Inflammatory macrophage treated with lipopolysaccharide for 4 hours (primary cell): ENCODE measurements at regions not wholly inside any gene's neighbourhood (a gene's known extent, or its start where the extent isn't known, plus 50 kb on each side); places are given as distances from the start of the nearest gene placed in this dataset.

Experiments used
- DNase-seq: peaks from one replicate; pipeline ENCODE4 v3.0.0-alpha.2; 2020

GRCh38 chr14:100381395-100382105, 58.4 kb downstream of the SLC25A47 start:
- DNase-seq, result no peak

GRCh38 chr14:100382106-100382455, 58.9 kb downstream of the SLC25A47 start:
- DNase-seq, result no peak

DNA sequence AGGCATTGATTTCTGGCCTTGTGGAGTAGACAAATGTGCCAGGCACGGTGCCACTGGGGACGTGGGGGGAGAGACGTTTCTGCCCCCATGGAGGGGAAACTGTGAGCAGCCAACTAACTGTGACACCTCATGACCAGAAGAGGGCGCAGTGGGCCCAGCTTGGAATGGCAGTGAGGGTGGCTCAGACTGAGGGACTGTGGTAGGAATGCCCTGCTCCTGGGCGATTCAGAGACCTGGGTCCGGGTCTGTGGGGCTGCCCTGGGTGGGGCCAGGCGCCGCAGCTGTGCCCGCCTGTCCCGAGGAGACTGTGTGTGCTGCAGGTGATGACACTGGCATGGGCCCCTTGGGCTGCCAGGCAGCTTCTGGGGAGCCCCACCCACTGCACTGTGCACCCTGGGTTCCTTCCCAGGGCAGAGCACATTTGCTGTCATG, 60.6 kb downstream of the SLC25A47 start:
- peak; percentile 61 for DNase-seq

GRCh38 chr14:100384277-100384676, 61.1 kb downstream of the SLC25A47 start:
- no peak for DNase-seq

DNA sequence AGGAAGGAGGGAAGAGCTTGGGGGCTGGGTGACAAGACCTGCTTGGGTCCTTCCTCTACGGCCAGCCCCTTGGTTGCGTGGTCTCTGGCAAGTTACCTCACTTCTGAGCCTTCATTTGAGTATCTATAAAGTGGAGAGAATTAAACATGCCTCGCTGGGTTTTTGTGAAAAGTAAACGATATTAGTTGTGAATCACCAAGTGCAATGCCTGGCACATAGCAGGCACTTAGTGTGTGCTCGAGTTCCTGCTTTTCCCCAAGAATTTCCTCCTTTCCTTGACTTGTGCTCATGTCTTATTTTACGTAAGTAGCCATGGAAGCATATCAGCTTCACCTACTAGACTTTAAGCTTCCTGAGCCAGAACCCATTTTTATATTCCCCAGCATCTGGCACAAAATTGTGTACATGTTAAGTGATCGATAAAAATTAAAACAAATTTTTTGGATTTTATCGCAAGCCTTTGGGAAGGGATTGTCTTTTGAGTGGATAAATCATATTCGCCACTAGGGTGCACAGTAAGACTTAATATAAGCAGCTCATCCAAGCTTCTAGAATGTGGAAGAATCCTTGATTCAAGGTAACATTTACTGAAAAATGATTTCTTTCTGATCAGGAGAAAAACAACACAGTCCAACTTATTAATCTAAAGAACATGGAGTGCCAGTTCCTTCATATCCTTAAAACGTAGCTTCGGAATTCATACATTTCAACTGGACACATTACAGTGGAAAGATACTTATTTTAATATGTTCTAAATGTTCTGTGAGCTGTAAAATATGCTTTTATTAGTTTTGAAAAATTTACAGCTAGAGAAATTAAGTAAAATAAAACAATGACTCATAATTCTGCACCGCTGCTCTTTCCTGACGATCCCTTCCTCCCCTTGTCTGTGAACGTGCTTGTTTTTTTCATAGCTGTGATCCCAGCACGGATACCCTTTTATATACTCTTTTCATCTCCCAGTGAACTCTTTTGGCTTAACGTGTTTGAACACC, 62.0 kb downstream of the SLC25A47 start:
- DNase-seq, result peak; percentile 43

DNA sequence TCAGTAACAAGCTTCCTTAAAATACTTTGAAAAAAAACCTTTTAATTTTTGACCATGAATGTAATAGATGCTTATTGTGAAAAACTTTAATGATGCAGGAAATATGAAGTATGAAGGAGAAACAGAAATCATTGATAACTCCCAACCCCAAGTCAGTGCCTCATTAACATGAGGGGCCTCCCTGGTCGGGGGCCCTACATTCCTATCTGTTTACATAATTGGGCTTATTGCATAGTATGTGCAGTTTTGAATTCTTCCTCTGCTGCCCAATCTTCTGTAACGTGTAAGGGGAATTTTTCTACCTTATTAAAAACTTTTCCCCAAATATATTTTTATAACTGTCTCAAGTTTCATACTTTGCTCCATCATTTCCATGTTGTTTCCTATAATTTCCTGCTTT, 63.0 kb downstream of the SLC25A47 start:
- no peak for DNase-seq

- DNase-seq, result no peak
Observed at GRCh38 chr14:100386846-100387245, 63.7 kb downstream of the SLC25A47 start.

DNA sequence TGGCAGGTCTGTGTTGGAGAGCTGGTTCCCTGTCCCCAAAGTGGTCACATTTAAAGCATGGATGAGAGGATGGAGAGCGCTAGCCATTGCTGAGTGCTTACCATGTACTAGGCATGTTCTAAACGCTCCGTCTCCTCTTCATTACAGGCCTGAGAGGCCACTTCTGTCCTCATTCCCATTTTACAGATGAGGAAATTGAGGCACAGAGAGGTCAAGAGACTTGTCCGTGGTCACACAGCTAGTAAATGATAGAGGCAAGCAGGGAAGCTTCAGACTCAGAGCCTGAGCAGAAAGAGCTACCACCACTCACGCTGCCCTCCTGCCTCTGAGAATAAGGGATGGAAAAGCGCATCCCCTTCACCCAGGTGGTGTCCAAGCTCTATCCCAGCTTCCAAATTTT, 64.3 kb downstream of the SLC25A47 start:
- DNase-seq, result no peak

- DNase-seq, result no peak
Observed at GRCh38 chr14:100388103-100389054, 65.2 kb downstream of the SLC25A47 start.

DNA sequence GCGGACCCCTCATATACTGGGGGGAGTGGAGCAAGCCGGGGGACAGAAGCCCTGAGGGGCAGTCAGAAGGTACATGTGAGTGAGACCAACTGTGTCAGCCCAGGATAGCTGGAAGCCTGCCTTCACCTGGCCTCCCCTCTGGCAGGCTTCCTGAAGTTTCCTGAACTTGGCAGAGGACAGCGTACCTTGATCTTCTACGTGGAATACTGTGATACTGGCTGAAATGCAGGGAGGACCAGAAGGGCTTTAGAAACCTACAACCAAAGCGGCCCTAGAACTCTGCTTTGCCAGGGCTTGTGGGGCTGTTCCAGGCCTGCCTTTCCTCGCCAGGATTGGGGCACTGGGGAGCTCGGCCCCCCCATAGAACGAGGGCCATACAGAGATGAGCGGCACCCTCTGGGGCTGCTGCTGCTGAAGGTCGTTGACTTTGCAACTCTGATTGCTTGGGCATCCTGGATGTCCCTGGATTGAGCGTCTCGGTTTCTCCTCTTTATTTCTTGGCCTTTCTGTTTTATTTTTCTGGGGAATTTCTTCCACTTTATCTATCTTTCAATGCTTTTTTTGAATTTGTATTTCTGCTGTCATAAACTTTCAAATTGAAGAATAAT, 66.5 kb downstream of the SLC25A47 start:
- no peak for DNase-seq

DNA sequence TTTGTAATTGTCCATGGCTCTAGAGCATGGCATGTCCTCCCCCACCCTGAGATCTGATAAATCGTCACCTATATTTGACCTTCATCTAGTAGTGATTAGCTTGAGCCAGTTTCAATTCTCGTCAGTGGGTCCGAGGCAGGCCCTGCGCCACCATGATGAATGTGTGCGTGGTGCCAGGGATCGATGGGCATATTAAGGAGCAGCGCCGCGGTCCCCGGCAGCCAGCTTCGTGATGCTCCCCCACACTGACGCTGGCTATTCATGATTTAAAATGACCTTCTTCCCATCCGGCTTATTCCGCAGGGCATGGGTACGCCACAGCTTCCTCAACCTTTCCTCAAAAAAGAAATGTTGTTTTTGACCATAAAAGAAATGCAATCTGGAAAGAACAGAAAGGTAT, 68.0 kb downstream of the SLC25A47 start:
- DNase-seq, result no peak

- no peak for DNase-seq
Observed at GRCh38 chr14:100391724-100392123, 68.6 kb downstream of the SLC25A47 start.

- DNase-seq, result no peak
Observed at GRCh38 chr14:100392356-100392755, 69.2 kb downstream of the SLC25A47 start.

DNA sequence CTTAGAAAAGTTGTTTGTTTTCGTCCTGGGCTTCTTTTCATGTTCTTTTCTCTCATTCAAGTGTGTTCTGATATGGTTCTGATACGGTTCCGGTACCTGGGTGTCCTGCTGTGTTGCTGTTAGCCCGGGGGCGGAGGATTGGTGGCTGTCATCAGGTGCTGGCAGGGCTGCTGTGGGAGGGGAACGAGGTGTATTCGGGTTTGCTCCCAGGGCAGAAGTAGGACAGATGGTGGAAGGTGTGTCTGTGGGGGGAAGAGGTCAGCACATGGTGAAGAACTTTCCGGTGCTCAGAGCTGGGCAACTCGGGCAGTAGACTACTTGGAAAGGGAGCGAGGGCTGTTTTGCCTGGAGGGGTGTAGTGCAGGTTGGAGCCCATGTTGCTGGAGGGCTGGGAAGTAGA, 70.2 kb downstream of the SLC25A47 start:
- DNase-seq, result no peak

DNA sequence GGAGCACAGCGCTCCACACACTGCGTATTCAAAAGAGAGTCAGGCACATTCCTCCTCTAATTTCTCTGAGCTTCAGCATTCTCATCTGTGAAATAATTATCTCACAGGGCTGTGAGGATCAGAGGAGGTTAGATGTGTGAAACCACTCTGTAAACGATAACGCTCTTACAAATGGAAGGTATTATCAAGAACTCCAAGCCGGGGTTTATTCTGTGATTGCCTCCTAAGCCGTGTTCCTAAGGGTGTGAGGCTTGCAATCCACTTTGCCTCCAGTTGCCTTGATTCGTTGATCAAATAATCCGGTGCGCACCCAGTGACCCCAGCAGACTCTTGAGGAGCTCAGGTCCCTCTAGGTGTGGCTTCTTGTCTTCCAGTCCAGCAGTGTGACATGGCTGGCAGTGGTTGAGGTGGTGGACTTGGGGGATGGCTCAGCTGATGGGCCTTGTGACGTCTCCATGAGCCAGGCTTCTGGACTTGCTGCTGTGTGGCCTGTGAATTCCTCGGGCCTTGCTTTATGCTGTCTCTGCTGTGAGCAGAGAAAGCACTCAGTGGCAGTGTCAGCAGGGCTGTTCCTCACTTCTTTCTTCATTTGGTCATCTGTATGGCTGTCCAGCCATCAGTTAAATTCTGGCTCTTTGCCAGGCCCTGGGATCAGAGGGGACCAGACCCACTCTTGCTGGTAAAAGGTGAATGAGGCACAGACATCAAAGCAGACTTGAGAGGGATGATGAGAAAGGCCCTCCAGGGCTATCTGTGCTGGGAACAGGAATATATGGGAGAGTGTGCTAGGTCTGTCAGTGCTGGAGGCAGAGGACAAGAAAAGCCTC, 71.0 kb downstream of the SLC25A47 start:
- DNase-seq, result no peak

DNA sequence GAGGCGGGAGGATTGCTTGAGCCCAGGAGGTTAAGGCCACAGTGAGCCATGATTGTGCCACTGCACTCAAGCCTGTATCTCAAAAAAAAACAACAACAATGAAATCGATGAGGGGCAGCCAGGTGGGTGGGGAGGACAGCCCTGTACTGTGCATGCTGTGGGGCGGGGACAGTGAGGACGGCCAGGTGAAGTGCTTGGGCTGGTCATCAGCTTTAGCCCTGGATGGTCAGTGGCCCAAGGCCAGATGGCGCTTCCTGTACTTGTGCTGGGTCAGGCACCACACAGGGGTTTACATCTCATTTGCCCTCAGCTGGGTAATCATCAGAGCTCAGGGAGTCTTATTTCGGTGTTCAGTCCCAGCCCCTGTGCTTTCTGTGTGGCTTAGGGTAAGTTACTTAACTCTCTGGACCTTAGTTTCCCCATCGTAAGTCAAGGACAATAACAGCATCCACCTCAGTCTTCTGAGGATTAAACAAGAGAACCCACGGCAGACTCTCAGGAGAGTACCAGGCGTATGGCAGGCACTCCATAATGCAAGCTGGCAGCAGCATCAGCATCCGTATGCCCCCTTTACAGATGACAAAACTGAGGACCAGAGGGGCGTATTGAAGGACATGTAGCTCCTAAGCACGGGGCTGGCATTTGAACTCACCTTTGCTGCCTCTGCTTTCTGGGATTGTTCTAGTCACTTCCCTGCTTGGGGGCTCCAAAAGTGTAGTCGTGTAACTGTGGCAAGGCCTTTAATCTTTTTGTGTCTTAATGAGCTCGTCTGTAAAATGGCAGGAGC, 71.9 kb downstream of the SLC25A47 start:
- no peak for DNase-seq

GRCh38 chr14:100396266-100396795, 73.2 kb downstream of the SLC25A47 start:
- DNase-seq, result no peak

- DNase-seq, result no peak
Observed at GRCh38 chr14:100397005-100397404, 73.9 kb downstream of the SLC25A47 start.

- no peak for DNase-seq
Observed at GRCh38 chr14:100398044-100398443, 74.9 kb downstream of the SLC25A47 start.
